Gastrocnemius medialis (tissue), 4 donors: ENCODE measurements at regions not wholly inside any gene's neighbourhood (a gene's known extent, or its start where the extent isn't known, plus 50 kb on each side); places are given as distances from the start of the nearest gene placed in this dataset.

Source experiments
- POLR2A ChIP-seq, 2 donors: fragments of 450-650 bp; IDR thresholded peaks; one replicate each; pipeline ENCODE4 v1.6.1; 2017; ENCODE audit warnings: antibody characterized with exemption in 2 of 2, mild to moderate bottlenecking in 2 of 2, moderate library complexity in 2 of 2
- TF ChIP-seq, protein P1 (sequence below), 5 experiments: fragments of 450-650 bp in 3 of 5; fragments of 200-600 bp in 2 of 5; sonication (generic) in 2 of 5; IDR thresholded peaks in 4 of 5; conservative IDR thresholded peaks in 1 of 5; 1 replicate in 4 of 5; 2 replicates in 1 of 5; pipeline ENCODE4 v1.5.1; 2016 to 2019; ENCODE audit warnings: antibody characterized with exemption in 5 of 5, mild to moderate bottlenecking in 3 of 5, moderate library complexity in 3 of 5

DNA sequence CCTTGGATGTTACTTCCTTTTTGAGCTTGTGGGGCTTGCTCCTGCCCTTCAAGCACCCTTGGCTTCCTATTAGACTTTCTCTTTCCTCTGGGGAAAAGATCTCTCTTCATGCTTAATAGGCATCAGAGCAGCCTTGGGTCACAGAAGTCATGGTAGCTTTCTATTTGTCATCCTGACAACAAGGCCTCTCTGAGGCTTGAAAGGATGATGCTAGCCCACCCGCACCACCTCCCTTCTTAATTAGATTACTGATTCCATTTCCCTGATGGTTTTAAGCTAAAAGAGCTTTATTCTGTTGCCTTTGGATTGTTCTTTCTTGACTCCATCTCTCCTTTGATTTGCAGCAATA lies 435.5 kb upstream of the TPM1 start:
- TF ChIP-seq POLR2A (IDR thresholded peaks at IDR 0.05) = no peak
- TF ChIP-seq, protein P1, sequence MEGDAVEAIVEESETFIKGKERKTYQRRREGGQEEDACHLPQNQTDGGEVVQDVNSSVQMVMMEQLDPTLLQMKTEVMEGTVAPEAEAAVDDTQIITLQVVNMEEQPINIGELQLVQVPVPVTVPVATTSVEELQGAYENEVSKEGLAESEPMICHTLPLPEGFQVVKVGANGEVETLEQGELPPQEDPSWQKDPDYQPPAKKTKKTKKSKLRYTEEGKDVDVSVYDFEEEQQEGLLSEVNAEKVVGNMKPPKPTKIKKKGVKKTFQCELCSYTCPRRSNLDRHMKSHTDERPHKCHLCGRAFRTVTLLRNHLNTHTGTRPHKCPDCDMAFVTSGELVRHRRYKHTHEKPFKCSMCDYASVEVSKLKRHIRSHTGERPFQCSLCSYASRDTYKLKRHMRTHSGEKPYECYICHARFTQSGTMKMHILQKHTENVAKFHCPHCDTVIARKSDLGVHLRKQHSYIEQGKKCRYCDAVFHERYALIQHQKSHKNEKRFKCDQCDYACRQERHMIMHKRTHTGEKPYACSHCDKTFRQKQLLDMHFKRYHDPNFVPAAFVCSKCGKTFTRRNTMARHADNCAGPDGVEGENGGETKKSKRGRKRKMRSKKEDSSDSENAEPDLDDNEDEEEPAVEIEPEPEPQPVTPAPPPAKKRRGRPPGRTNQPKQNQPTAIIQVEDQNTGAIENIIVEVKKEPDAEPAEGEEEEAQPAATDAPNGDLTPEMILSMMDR (IDR thresholded peaks at IDR 0.05 in 4 of 5, conservative IDR thresholded peaks at IDR 0.05 in 1 of 5) = no peak
